Breast epithelium (tissue), 4 donors: ENCODE measurements at regions not wholly inside any gene's neighbourhood (a gene's known extent, or its start where the extent isn't known, plus 50 kb on each side); places are given as distances from the start of the nearest gene placed in this dataset.
"Not testable (repeated sequence)": the region's sequence is repeated elsewhere in the genome, so short reads cannot be mapped to it uniquely, and the experiment has no call there.

Experiments
- DNase-seq, 2 donors: peaks; one replicate each; pipeline ENCODE4 v3.0.0-alpha.2; 2019; ENCODE audit warnings: low spot score in 2 of 2
- H3K27ac ChIP-seq, 2 donors: fragments of 200-600 bp; sonication (generic) in 1 of 2; one replicate each; pipeline ENCODE4 v1.5.1; 2016 to 2019; ENCODE audit warnings: mild to moderate bottlenecking in 1 of 2
- H3K27me3 ChIP-seq, 2 donors: fragments of 200-600 bp; sonication (generic) in 1 of 2; one replicate each; pipeline versions ENCODE4 v1.5.1 to v1.6.0; 2017 to 2019; ENCODE audit warnings: control low read depth in 1 of 2, mild to moderate bottlenecking in 1 of 2
- H3K36me3 ChIP-seq: fragments of 200-600 bp; one replicate; pipeline ENCODE4 v1.5.1; 2019
- H3K4me1 ChIP-seq, 2 donors: fragments of 200-600 bp; sonication (generic); one replicate each; pipeline ENCODE4 v1.5.1; 2016 to 2019; ENCODE audit warnings: control low read depth in 1 of 2
- H3K4me3 ChIP-seq, 3 donors: fragments of 200-600 bp; sonication (generic); 1 replicate in 2 of 3; 2 replicates in 1 of 3; pipeline ENCODE4 v1.5.1; 2016 to 2019; ENCODE audit warnings: mild to moderate bottlenecking in 3 of 3, moderate library complexity in 2 of 3
- H3K9me3 ChIP-seq, 2 donors: fragments of 200-600 bp; sonication (generic) in 1 of 2; one replicate each; pipeline ENCODE4 v1.5.1; 2016 to 2019; ENCODE audit warnings: control low read depth in 1 of 2
- POLR2A ChIP-seq: fragments of 450-650 bp; IDR thresholded peaks from one replicate; pipeline ENCODE4 v1.6.1; 2016; ENCODE audit warnings: antibody characterized with exemption, mild to moderate bottlenecking, moderate library complexity
- POLR2AphosphoS5 ChIP-seq, 3 donors: sonication (generic); formaldehyde crosslinking; IDR thresholded peaks; one replicate each; pipeline ENCODE4 v1.6.1; 2017; ENCODE audit warnings: antibody characterized with exemption in 3 of 3
- intact Hi-C: fragments of 100-400 bp; cut with DNase I; formaldehyde crosslinking; loops from one replicate; pipeline ENCODE4 v1.15.1; 2023; ENCODE audit warnings: low total_unique reads
- TF ChIP-seq, protein P1 (sequence below), 3 donors: fragments of 450-650 bp; IDR thresholded peaks; one replicate each; pipeline ENCODE4 v1.5.1; 2016 to 2017; ENCODE audit warnings: antibody characterized with exemption in 3 of 3, mild to moderate bottlenecking in 3 of 3, moderate library complexity in 3 of 3

DNA sequence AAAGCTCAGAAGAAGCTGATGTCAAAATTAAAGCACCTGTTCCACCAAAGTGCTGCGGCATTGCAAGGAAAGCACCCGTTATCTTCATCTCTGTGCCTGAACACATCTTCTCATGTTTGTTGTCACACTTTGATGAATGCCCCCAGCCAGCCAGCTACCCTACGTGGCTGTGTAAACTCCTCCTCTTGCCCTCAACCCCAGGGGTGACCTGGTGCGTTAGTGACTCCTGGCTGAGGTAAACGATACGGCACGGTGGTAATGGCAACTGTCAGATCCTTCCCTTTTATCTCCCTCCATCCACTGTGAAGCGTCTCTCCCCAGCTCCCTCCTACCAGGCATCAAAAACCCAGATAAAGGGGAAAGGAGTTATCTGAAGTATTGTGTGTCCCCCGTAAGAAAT is 90.6 kb upstream of the WWC2 start:
- no peak overlapping the region for H3K27ac ChIP-seq
- TF ChIP-seq, protein P1, sequence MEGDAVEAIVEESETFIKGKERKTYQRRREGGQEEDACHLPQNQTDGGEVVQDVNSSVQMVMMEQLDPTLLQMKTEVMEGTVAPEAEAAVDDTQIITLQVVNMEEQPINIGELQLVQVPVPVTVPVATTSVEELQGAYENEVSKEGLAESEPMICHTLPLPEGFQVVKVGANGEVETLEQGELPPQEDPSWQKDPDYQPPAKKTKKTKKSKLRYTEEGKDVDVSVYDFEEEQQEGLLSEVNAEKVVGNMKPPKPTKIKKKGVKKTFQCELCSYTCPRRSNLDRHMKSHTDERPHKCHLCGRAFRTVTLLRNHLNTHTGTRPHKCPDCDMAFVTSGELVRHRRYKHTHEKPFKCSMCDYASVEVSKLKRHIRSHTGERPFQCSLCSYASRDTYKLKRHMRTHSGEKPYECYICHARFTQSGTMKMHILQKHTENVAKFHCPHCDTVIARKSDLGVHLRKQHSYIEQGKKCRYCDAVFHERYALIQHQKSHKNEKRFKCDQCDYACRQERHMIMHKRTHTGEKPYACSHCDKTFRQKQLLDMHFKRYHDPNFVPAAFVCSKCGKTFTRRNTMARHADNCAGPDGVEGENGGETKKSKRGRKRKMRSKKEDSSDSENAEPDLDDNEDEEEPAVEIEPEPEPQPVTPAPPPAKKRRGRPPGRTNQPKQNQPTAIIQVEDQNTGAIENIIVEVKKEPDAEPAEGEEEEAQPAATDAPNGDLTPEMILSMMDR (IDR thresholded peaks at IDR 0.05): no peak
- TF ChIP-seq POLR2AphosphoS5 (IDR thresholded peaks at IDR 0.05): no peak
- no peak for TF ChIP-seq POLR2A
- no peaks in the 10 kb centered on the region for H3K9me3 ChIP-seq
- H3K4me3 ChIP-seq: no peak overlapping the region
- H3K27me3 ChIP-seq: peaks cover 0 to 19% of the 10 kb centered on the region in 2 donors
- no peaks in the 10 kb centered on the region for H3K36me3 ChIP-seq
- H3K4me1 ChIP-seq: no peaks in the 10 kb centered on the region
- DNase-seq: no peak
- intact Hi-C loops: no loop called here

DNA sequence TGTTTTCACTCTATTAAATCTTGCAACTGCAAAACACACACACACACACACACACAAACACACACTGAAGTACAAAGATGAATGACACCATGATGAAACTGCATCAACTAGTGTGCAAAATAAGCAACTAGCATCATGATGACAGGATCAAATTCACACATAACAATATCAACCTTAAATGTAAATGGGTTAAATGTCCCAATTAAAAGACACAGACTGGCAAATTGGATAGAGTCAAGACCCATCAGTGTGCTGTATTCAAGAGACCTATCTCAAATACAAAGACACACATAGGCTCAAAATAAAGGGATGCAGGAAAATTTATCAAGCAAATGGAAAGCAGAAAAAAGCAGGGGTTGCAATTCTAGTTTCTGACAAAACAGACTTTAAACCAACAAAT is 87.2 kb upstream of the DCTD start:
- H3K4me1 ChIP-seq, H3K9me3 ChIP-seq, intact Hi-C loops, DNase-seq, H3K27me3 ChIP-seq, H3K36me3 ChIP-seq, H3K27ac ChIP-seq, H3K4me3 ChIP-seq: not testable (repeated sequence)

DNA sequence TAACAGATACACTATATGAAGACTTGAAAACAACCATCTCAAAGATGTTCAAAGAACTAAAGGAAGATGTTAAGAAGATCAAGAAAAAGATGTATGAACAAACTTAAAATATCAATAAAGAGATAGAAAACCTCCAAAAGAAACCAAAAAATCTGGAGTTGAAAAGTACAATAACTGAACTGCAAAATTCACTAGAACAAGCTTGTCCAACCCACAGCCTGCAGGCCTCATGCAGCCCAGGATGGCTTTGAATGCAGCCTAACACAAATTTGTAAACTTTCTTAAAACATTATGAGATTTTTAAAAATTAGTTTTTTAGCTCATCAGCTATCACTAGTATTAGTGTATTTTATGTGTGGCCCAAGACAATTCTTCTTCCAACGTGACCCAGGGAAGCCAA is 77.0 kb upstream of the DCTD start:
- peaks cover 10 to 22% of the 10 kb centered on the region in 2 donors for H3K9me3 ChIP-seq
- intact Hi-C loops: loop anchor here (5.0 kb wide), 1 partner anchor 138 kb away; no protein-coding TSS in a partner anchor

DNA sequence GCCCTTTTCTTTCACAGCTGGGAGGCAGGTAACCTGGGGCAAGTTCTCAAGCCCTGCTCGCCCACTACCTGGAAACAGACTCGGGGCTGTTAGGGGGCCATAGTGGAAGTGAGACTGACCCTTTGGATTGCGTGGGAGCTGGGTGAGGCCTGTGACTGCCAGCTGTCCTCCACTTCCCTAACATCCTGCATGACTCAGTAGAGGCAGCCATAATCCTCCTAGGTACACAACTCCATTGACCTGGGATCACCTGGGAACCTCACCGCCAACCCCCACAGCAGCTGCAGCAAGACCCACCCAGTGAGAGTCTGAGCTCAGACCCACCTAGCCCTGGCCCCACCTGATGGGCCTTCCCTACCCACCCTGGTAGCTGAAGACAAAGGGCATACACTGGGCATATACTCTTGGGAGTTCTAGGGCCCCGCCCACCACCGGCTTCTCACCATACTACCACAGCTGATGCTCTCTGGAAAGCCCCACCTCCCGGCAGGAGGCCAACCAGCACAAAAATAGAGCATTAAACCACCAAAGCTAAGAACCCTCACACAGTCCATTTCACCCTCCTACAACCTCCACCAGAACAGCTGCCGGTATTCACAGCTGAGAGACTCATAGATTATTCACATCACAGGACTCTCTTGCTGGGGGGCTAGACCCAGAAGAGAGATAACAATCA is 61.1 kb upstream of the DCTD start:
- no peak for DNase-seq
- Histone ChIP-seq H3K4me3 (no peak overlapping the region), H3K36me3 (no peaks in the 10 kb centered on the region), H3K4me1 (no peaks in the 10 kb centered on the region), H3K27me3 (no peaks in the 10 kb centered on the region), H3K27ac (no peak overlapping the region), H3K9me3 (no peaks in the 10 kb centered on the region)
- intact Hi-C loops: no loop called here
- TF ChIP-seq, protein P1 (IDR thresholded peaks at IDR 0.05): no peak
- TF ChIP-seq POLR2AphosphoS5 (IDR thresholded peaks at IDR 0.05) (no peak), POLR2A (no peak)

More for the DNA sequence above, 77.0 kb upstream of the DCTD start:
- no peak for TF ChIP-seq POLR2AphosphoS5 (IDR thresholded peaks at IDR 0.05)
- TF ChIP-seq POLR2A: no peak
- TF ChIP-seq, protein P1 (IDR thresholded peaks at IDR 0.05): no peak
- Histone ChIP-seq H3K4me1 (no peaks in the 10 kb centered on the region), H3K27me3 (no peaks in the 10 kb centered on the region), H3K27ac (no peak overlapping the region), H3K36me3 (no peaks in the 10 kb centered on the region), H3K4me3 (no peak overlapping the region)
- DNase-seq: no peak

DNA sequence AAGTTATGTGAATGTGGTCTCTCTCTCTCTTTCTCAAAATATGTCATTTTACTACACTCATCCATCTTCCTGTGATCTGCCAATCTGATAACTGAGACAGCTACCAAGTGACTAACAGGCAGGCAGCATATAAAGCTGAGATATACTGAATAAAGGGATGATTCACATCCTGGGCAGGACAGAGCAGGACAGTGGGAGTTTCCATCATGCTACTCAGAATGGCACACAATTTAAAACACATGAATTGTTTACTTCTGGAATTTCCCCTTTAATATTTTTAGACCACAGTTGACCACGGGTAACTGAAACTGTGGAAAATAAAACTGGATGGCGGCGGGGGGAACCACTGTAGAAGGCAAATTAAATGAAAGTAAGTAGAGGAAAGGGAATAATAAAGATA is 58.6 kb upstream of the DCTD start:
- TF ChIP-seq POLR2A (no peak), POLR2AphosphoS5 (IDR thresholded peaks at IDR 0.05) (no peak)
- TF ChIP-seq, protein P1 (IDR thresholded peaks at IDR 0.05): no peak
- Histone ChIP-seq H3K36me3 (no peaks in the 10 kb centered on the region), H3K4me3 (no peak overlapping the region), H3K27ac (no peak overlapping the region), H3K9me3 (no peaks in the 10 kb centered on the region), H3K4me1 (no peaks in the 10 kb centered on the region), H3K27me3 (no peaks in the 10 kb centered on the region)
- DNase-seq: no peak
- intact Hi-C loops: no loop called here
